ENCODE measurements at regions not wholly inside any gene's neighbourhood (a gene's known extent, or its start where the extent isn't known, plus 50 kb on each side); places are given as distances from the start of the nearest gene placed in this dataset.

DNA sequence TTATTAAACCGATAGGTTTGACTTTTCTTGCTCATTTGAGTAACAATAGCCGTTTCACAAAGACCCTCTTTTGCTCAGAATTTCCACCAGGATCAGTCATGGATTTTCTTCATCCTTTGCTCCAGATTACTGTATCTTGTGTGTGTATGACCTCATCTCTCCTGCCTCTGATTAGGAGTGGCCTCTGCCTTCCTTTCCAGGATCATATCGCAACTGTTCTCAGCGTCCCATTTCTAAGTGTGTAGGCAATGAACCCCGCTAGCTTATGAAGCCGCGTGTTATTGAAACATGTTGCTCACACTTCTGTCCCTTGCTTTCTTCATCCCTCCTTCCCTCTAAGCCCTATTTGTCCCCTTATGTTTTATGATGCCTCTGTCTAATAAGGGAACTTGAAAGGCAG lies 169.8 kb upstream of the RPS23 start:
- Histone ChIP-seq H4K91ac (replicated peaks; ENCODE audit: insufficient read length, low read length) (no peak overlapping the region), H2AK5ac (ENCODE audit: low read depth, low read length) (no peak overlapping the region), H2BK5ac (ENCODE audit: low read depth, low read length) (no peak overlapping the region), H3K4me1 (replicated peaks in 1 of 4; ENCODE audit: control insufficient read depth in 3 of 4, insufficient read depth in 4 of 4, low read length in 3 of 4) (no peaks in the 10 kb centered on the region), H3K9ac (replicated peaks in 1 of 4; ENCODE audit: extremely low read depth in 1 of 4, low read depth in 3 of 4, low read length in 3 of 4) (no peak overlapping the region), H3K79me1 (ENCODE audit: low read depth, low read length) (no peaks in the 10 kb centered on the region), H2AFZ (ENCODE audit: low read length) (no peak overlapping the region), H4K20me1 (replicated peaks in 1 of 2; ENCODE audit: control insufficient read depth in 1 of 2, insufficient read depth in 2 of 2, low read length in 2 of 2) (no peaks in the 10 kb centered on the region), H3K23me2 (ENCODE audit: low read depth, low read length) (no peaks in the 10 kb centered on the region), H2BK15ac (ENCODE audit: low read length) (no peak overlapping the region), H3K4me3 (ENCODE audit: extremely low read depth in 1 of 4, insufficient read depth in 2 of 4, low read depth in 3 of 4, low read length in 4 of 4) (no peak overlapping the region), H3K9me3 (ENCODE audit: insufficient read depth in 2 of 2, low read depth in 1 of 2, low read length in 1 of 2) (no peaks in the 10 kb centered on the region), H3K27me3 (replicated peaks in 1 of 4; ENCODE audit: control insufficient read depth in 3 of 4, extremely low read depth in 1 of 4, insufficient read depth in 3 of 4, low read length in 3 of 4) (no peaks in the 10 kb centered on the region), H2BK20ac (ENCODE audit: low read length) (no peak overlapping the region), H4K8ac (ENCODE audit: extremely low read depth, insufficient read depth, low read length) (no peak overlapping the region), H3K36me3 (ENCODE audit: control insufficient read depth in 2 of 4, insufficient read depth in 4 of 4, low read length in 3 of 4) (no peaks in the 10 kb centered on the region), H3K23ac (ENCODE audit: insufficient read length) (no peak overlapping the region), H3K4ac (replicated peaks; ENCODE audit: insufficient read length, low read depth, low read length) (no peak overlapping the region), H3K27ac (ENCODE audit: low read depth, low read length) (no peak overlapping the region), H3K56ac (replicated peaks; ENCODE audit: insufficient read length, low read depth, low read length) (no peak overlapping the region), H3K14ac (ENCODE audit: insufficient read length) (no peak overlapping the region), H2BK12ac (ENCODE audit: low read depth, low read length) (no peak overlapping the region), H2BK120ac (replicated peaks; ENCODE audit: low read depth, low read length) (no peak overlapping the region), H4K5ac (ENCODE audit: insufficient read length, low read depth, low read length) (no peak overlapping the region), H3K18ac (ENCODE audit: extremely low read depth, low read length) (no peak overlapping the region), H3K4me2 (ENCODE audit: insufficient read depth in 1 of 2, low read depth in 2 of 2, low read length in 2 of 2) (no peak overlapping the region), H3K79me2 (ENCODE audit: control insufficient read depth in 1 of 2, insufficient read depth in 2 of 2, low read length in 2 of 2) (no peaks in the 10 kb centered on the region)
- ChIA-PET POLR2A (ENCODE audit: partially characterized antibody) (no interaction called here), CTCF (ENCODE audit: partially characterized antibody) (interaction anchor here (1.3 to 1.7 kb wide), 3 partner anchors 8 to 346 kb away, joined by 3 to 4 read pairs (median 3); no protein-coding TSS in a partner anchor)
- FAIRE-seq (no peak), DNase-seq (ENCODE audit: low read depth in 1 of 2, low spot score in 2 of 2) (no peak)
- WGBS, 2 experiments (ENCODE audit: extremely low coverage in 1 of 2, insufficient coverage in 1 of 2, insufficient read length in 1 of 2, insufficient replicate concordance in 2 of 2, low coverage in 1 of 2, low lambda C conversion rate in 2 of 2, missing lambda C conversion rate in 1 of 2) = 93% methylated on average over 7 of the region's 7 CpGs; no CpG with 5 or more reads in 1 of the 2 experiments
- TF ChIP-seq RNF2 (IDR thresholded peaks at IDR 0.05; ENCODE audit: borderline replicate concordance, low read depth, low read length, missing control alignments, poor library complexity, severe bottlenecking) = no peak
- no peak for TF ChIP-seq SRF (IDR thresholded peaks at IDR 0.05; ENCODE audit: low read depth, low read length)
- no peak for TF ChIP-seq PHF8 (conservative IDR thresholded peaks at IDR 0.05; ENCODE audit: low read depth, low read length)
- no peak for TF ChIP-seq ZNF274 (IDR thresholded peaks at IDR 0.05; ENCODE audit: borderline replicate concordance, extremely low read depth, low read length)
- TF ChIP-seq CBX5 (IDR thresholded peaks at IDR 0.05; ENCODE audit: low read depth, low read length) = no peak
- TF ChIP-seq, protein P1, sequence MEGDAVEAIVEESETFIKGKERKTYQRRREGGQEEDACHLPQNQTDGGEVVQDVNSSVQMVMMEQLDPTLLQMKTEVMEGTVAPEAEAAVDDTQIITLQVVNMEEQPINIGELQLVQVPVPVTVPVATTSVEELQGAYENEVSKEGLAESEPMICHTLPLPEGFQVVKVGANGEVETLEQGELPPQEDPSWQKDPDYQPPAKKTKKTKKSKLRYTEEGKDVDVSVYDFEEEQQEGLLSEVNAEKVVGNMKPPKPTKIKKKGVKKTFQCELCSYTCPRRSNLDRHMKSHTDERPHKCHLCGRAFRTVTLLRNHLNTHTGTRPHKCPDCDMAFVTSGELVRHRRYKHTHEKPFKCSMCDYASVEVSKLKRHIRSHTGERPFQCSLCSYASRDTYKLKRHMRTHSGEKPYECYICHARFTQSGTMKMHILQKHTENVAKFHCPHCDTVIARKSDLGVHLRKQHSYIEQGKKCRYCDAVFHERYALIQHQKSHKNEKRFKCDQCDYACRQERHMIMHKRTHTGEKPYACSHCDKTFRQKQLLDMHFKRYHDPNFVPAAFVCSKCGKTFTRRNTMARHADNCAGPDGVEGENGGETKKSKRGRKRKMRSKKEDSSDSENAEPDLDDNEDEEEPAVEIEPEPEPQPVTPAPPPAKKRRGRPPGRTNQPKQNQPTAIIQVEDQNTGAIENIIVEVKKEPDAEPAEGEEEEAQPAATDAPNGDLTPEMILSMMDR (IDR thresholded peaks at IDR 0.05; ENCODE audit: control extremely low read depth in 1 of 3, insufficient read depth in 1 of 3, low read depth in 1 of 3, low read length in 3 of 3) = no peak
- TF ChIP-seq TCF12 (IDR thresholded peaks at IDR 0.05; ENCODE audit: low read depth, low read length) = no peak
- TF ChIP-seq CHD2 (IDR thresholded peaks at IDR 0.05; ENCODE audit: low read length) = no peak
- no peak for TF ChIP-seq RAD21 (IDR thresholded peaks at IDR 0.05 in 1 of 2, conservative IDR thresholded peaks at IDR 0.05 in 1 of 2; ENCODE audit: low read depth in 2 of 2, low read length in 2 of 2)
- TF ChIP-seq SIX5 (IDR thresholded peaks at IDR 0.05; ENCODE audit: low read depth, low read length) = no peak
- TF ChIP-seq HDAC6 (IDR thresholded peaks at IDR 0.05; ENCODE audit: low read depth, low read length) = no peak

Measured in H1 (cell line).